LNCaP clone FGC (cell line): ENCODE measurements at regions not wholly inside any gene's neighbourhood (a gene's known extent, or its start where the extent isn't known, plus 50 kb on each side); places are given as distances from the start of the nearest gene placed in this dataset.
"Not testable (repeated sequence)": the region's sequence is repeated elsewhere in the genome, so short reads cannot be mapped to it uniquely, and the experiment has no call there.

ENCODE experiments used
- DNase-seq: peaks from one replicate; pipeline ENCODE4 v3.0.0-alpha.2; 2011; ENCODE audit warnings: low read depth
- H3K4me3 ChIP-seq: 2 replicates; pipeline ENCODE4 v1.5.1; 2011; ENCODE audit warnings: mild to moderate bottlenecking, low read depth, low read length, control low read depth

GRCh38 chr1:234808459-234808858 lies 198.5 kb upstream of the IRF2BP2 start:
- H3K4me3 ChIP-seq, DNase-seq: not testable (repeated sequence)

- H3K4me3 ChIP-seq, DNase-seq: not testable (repeated sequence)
Measured at GRCh38 chr1:234807705-234808104, 197.7 kb upstream of the IRF2BP2 start.

GRCh38 chr1:234802586-234802985 lies 192.6 kb upstream of the IRF2BP2 start:
- not testable (repeated sequence) for DNase-seq, H3K4me3 ChIP-seq

GRCh38 chr1:234801636-234802035 lies 191.7 kb upstream of the IRF2BP2 start:
- not testable (repeated sequence) for DNase-seq, H3K4me3 ChIP-seq

GRCh38 chr1:234801147-234801546 lies 191.2 kb upstream of the IRF2BP2 start:
- not testable (repeated sequence) for DNase-seq

GRCh38 chr1:234800563-234800962 lies 190.6 kb upstream of the IRF2BP2 start:
- H3K4me3 ChIP-seq, DNase-seq: not testable (repeated sequence)

More at GRCh38 chr1:234801147-234801546, 191.2 kb upstream of the IRF2BP2 start:
- not testable (repeated sequence) for H3K4me3 ChIP-seq

GRCh38 chr1:234799021-234799689 lies 189.2 kb upstream of the IRF2BP2 start:
- H3K4me3 ChIP-seq, DNase-seq: not testable (repeated sequence)

- H3K4me3 ChIP-seq, DNase-seq: not testable (repeated sequence)
Measured at GRCh38 chr1:234797216-234797615, 187.2 kb upstream of the IRF2BP2 start.

- H3K4me3 ChIP-seq, DNase-seq: not testable (repeated sequence)
Measured at GRCh38 chr1:234796438-234796792, 186.4 kb upstream of the IRF2BP2 start.

GRCh38 chr1:234795711-234796437 lies 185.9 kb upstream of the IRF2BP2 start:
- not testable (repeated sequence) for DNase-seq, H3K4me3 ChIP-seq

GRCh38 chr1:234795007-234795406 lies 185.0 kb upstream of the IRF2BP2 start:
- DNase-seq, H3K4me3 ChIP-seq: not testable (repeated sequence)

- H3K4me3 ChIP-seq, DNase-seq: not testable (repeated sequence)
Measured at GRCh38 chr1:234794452-234794851, 184.5 kb upstream of the IRF2BP2 start.

GRCh38 chr1:234793924-234794323 lies 183.9 kb upstream of the IRF2BP2 start:
- not testable (repeated sequence) for H3K4me3 ChIP-seq

GRCh38 chr1:234792221-234792864 lies 182.4 kb upstream of the IRF2BP2 start:
- H3K4me3 ChIP-seq, DNase-seq: not testable (repeated sequence)

More at GRCh38 chr1:234793924-234794323, 183.9 kb upstream of the IRF2BP2 start:
- DNase-seq: not testable (repeated sequence)

- H3K4me3 ChIP-seq, DNase-seq: not testable (repeated sequence)
Measured at GRCh38 chr1:234791615-234792014, 181.6 kb upstream of the IRF2BP2 start.

GRCh38 chr1:234790333-234790732 lies 180.4 kb upstream of the IRF2BP2 start:
- not testable (repeated sequence) for H3K4me3 ChIP-seq, DNase-seq

- not testable (repeated sequence) for DNase-seq, H3K4me3 ChIP-seq
Measured at GRCh38 chr1:234787011-234787584, 177.1 kb upstream of the IRF2BP2 start.

GRCh38 chr1:234785922-234786321 lies 175.9 kb upstream of the IRF2BP2 start:
- not testable (repeated sequence) for DNase-seq, H3K4me3 ChIP-seq

GRCh38 chr1:234785471-234785919 lies 175.5 kb upstream of the IRF2BP2 start:
- not testable (repeated sequence) for H3K4me3 ChIP-seq, DNase-seq
